H9 (cell line): ENCODE measurements at regions not wholly inside any gene's neighbourhood (a gene's known extent, or its start where the extent isn't known, plus 50 kb on each side); places are given as distances from the start of the nearest gene placed in this dataset.

Source experiments
- DNase-seq: peaks from one replicate; pipeline ENCODE4 v3.0.0-alpha.2; 2017
- H2AFZ ChIP-seq: one replicate; pipeline ENCODE4 v1.6.1; 2013; ENCODE audit warnings: mild to moderate bottlenecking, low read length, control low read depth, moderate library complexity
- H2AK5ac ChIP-seq: 2 replicates; pipeline ENCODE4 v1.6.1; 2013; ENCODE audit warnings: low read length, control low read depth, mixed read lengths; ENCODE audit not compliant: insufficient read length
- H2BK120ac ChIP-seq: one replicate; pipeline ENCODE4 v1.6.1; 2013; ENCODE audit warnings: low read depth, mild to moderate bottlenecking, low read length, control low read depth, inconsistent platforms; ENCODE audit not compliant: poor library complexity, severe bottlenecking
- H2BK12ac ChIP-seq: 2 replicates; pipeline ENCODE4 v1.6.1; 2013; ENCODE audit warnings: low read length, control low read depth, mixed read lengths, low read depth; ENCODE audit not compliant: insufficient read length
- H2BK15ac ChIP-seq: 2 replicates; pipeline ENCODE4 v1.6.1; 2013; ENCODE audit warnings: low read depth, low read length, control low read depth
- H2BK20ac ChIP-seq: one replicate; pipeline ENCODE4 v1.6.1; 2013; ENCODE audit warnings: low read depth, mild to moderate bottlenecking, low read length, control low read depth, inconsistent platforms; ENCODE audit not compliant: poor library complexity, severe bottlenecking
- H2BK5ac ChIP-seq: 2 replicates; pipeline ENCODE4 v1.6.1; 2013; ENCODE audit warnings: low read length, control low read depth, mixed read lengths; ENCODE audit not compliant: insufficient read length
- H3K14ac ChIP-seq: 2 replicates; pipeline ENCODE4 v1.6.1; 2013; ENCODE audit warnings: low read length, control low read depth; ENCODE audit not compliant: insufficient read depth
- H3K18ac ChIP-seq: 2 replicates; pipeline ENCODE4 v1.6.1; 2013; ENCODE audit warnings: low read depth, mild to moderate bottlenecking, mixed read lengths, low read length, control low read depth; ENCODE audit not compliant: insufficient read length
- H3K23ac ChIP-seq: 2 replicates; pipeline ENCODE4 v1.6.1; 2013; ENCODE audit warnings: low read length, control low read depth, mixed read lengths, low read depth; ENCODE audit not compliant: insufficient read length
- H3K23me2 ChIP-seq: 2 replicates; pipeline ENCODE4 v1.6.1; 2013; ENCODE audit warnings: low read depth, mild to moderate bottlenecking, mixed read lengths, low read length, control low read depth; ENCODE audit not compliant: insufficient read length, poor library complexity, severe bottlenecking
- H3K27ac ChIP-seq: 2 replicates; pipeline ENCODE4 v1.5.1; 2013; ENCODE audit warnings: low read length, control low read depth, mixed read lengths, low read depth; ENCODE audit not compliant: insufficient read length
- H3K27me3 ChIP-seq: 2 replicates; pipeline ENCODE4 v1.6.1; 2013; ENCODE audit warnings: low read length, control low read depth, inconsistent platforms; ENCODE audit not compliant: insufficient read depth
- H3K4ac ChIP-seq: 2 replicates; pipeline ENCODE4 v1.6.1; 2013; ENCODE audit warnings: low read depth, mild to moderate bottlenecking, control low read depth, inconsistent platforms, low read length, moderate library complexity
- H3K4me1 ChIP-seq: 2 replicates; pipeline ENCODE4 v1.6.1; 2013; ENCODE audit warnings: low read length, control low read depth, inconsistent platforms; ENCODE audit not compliant: insufficient read depth
- H3K4me2 ChIP-seq: 2 replicates; pipeline ENCODE4 v1.6.1; 2013; ENCODE audit warnings: low read length, control low read depth, mixed read lengths; ENCODE audit not compliant: insufficient read length, insufficient read depth
- H3K56ac ChIP-seq: 2 replicates; pipeline ENCODE4 v1.6.1; 2013; ENCODE audit warnings: low read depth, mild to moderate bottlenecking, mixed read lengths, low read length, control low read depth; ENCODE audit not compliant: insufficient read length
- H3K79me1 ChIP-seq: 2 replicates; pipeline ENCODE4 v1.6.1; 2013; ENCODE audit warnings: low read depth, mild to moderate bottlenecking, moderate library complexity, low read length, control low read depth, inconsistent platforms; ENCODE audit not compliant: insufficient read depth, poor library complexity, severe bottlenecking
- H3K79me2 ChIP-seq: 2 replicates; pipeline ENCODE4 v1.6.1; 2013; ENCODE audit warnings: low read length, control low read depth, inconsistent platforms; ENCODE audit not compliant: insufficient read depth
- H3K9ac ChIP-seq: 2 replicates; pipeline ENCODE4 v1.6.1; 2013; ENCODE audit warnings: low read length, control low read depth, mixed read lengths; ENCODE audit not compliant: insufficient read length; ENCODE audit errors: extremely low read depth
- H3K9me3 ChIP-seq: one replicate; pipeline ENCODE4 v1.6.1; 2013; ENCODE audit warnings: low read depth, low read length, inconsistent platforms; ENCODE audit not compliant: control insufficient read depth
- H3T11ph ChIP-seq: one replicate; pipeline ENCODE4 v1.6.1; 2013; ENCODE audit warnings: mild to moderate bottlenecking, low read length, control low read depth, inconsistent platforms
- H4K20me1 ChIP-seq: one replicate; pipeline ENCODE4 v1.6.1; 2013; ENCODE audit not compliant: control insufficient read depth, insufficient read length, insufficient read depth
- H4K5ac ChIP-seq: 2 replicates; pipeline ENCODE4 v1.6.1; 2013; ENCODE audit warnings: low read depth, mild to moderate bottlenecking, mixed read lengths, low read length, control low read depth; ENCODE audit not compliant: insufficient read length
- H4K8ac ChIP-seq: replicated peaks from 2 replicates; pipeline ENCODE4 v1.6.1; 2013; ENCODE audit warnings: low read length, control low read depth, mixed read lengths, low read depth; ENCODE audit not compliant: insufficient read length
- H4K91ac ChIP-seq: 2 replicates; pipeline ENCODE4 v1.6.1; 2013; ENCODE audit warnings: low read depth, mild to moderate bottlenecking, moderate library complexity, mixed read lengths, low read length, control low read depth; ENCODE audit not compliant: insufficient read length
- H3K27ac Mint-ChIP-seq, 3 experiments: 2 replicates in 2 of 3; 3 replicates in 1 of 3; pipeline ENCODE4 v1.8.0; 2020 to 2021; ENCODE audit warnings: mixed read lengths in 3 of 3, mild to moderate bottlenecking in 1 of 3, moderate library complexity in 1 of 3
- H3K27me3 Mint-ChIP-seq: 2 replicates; pipeline ENCODE4 v1.8.0; 2021; ENCODE audit warnings: low read depth, mild to moderate bottlenecking, moderate library complexity, mixed read lengths
- H3K36me3 Mint-ChIP-seq, 3 experiments: 2 replicates in 2 of 3; 3 replicates in 1 of 3; pipeline ENCODE4 v1.8.0; 2020 to 2021; ENCODE audit warnings: low read depth in 3 of 3, mixed read lengths in 3 of 3; ENCODE audit not compliant: insufficient read depth in 1 of 3
- H3K4me1 Mint-ChIP-seq, 2 experiments: 2 replicates each; pipeline ENCODE4 v1.8.0; 2020; ENCODE audit warnings: mixed read lengths in 2 of 2
- H3K4me3 Mint-ChIP-seq, 2 experiments: 2 replicates in 1 of 2; 3 replicates in 1 of 2; pipeline ENCODE4 v1.8.0; 2020 to 2021; ENCODE audit warnings: mild to moderate bottlenecking in 2 of 2, mixed read lengths in 2 of 2, moderate library complexity in 1 of 2
- H3K9me3 Mint-ChIP-seq, 2 experiments: 2 replicates in 1 of 2; 3 replicates in 1 of 2; pipeline ENCODE4 v1.8.0; 2020; ENCODE audit warnings: mild to moderate bottlenecking in 2 of 2, mixed read lengths in 2 of 2, moderate library complexity in 1 of 2
- CTCF ChIP-seq: fragments of 200-600 bp; sonication (generic); conservative IDR thresholded peaks from 3 replicates; pipeline ENCODE4 v1.8.0; 2021; ENCODE audit warnings: antibody characterized with exemption, mild to moderate bottlenecking
- WGBS: extraction: QIAGEN DNeasy Blood & Tissue Kit; methylation state at CpG from one replicate; pipeline ENCODE4 v1.1.7; 2013; ENCODE audit warnings: missing lambda C conversion rate, low lambda C conversion rate, mixed read lengths; ENCODE audit not compliant: insufficient read length; ENCODE audit errors: extremely low coverage; 5-methylcytosine and 5-hydroxymethylcytosine counted together

- Histone ChIP-seq H3K9me3 (no peaks in the 10 kb centered on the region), H2BK120ac (no peak overlapping the region), H2AK5ac (no peak overlapping the region), H3K18ac (no peak overlapping the region), H2BK12ac (no peak overlapping the region), H4K8ac (no peak overlapping the region), H4K5ac (no peak overlapping the region), H3K4me1 (no peaks in the 10 kb centered on the region), H2BK15ac (no peak overlapping the region), H3K79me2 (no peaks in the 10 kb centered on the region), H3K27me3 (no peaks in the 10 kb centered on the region), H3K9ac (no peak overlapping the region), H3K23ac (no peak overlapping the region), H3K27ac (no peak overlapping the region), H3K79me1 (no peaks in the 10 kb centered on the region), H3K14ac (no peak overlapping the region), H3T11ph (no peak overlapping the region), H3K4ac (no peak overlapping the region), H3K4me2 (no peak overlapping the region), H4K91ac (no peak overlapping the region), H2BK20ac (no peak overlapping the region), H4K20me1 (no peaks in the 10 kb centered on the region), H2BK5ac (no peak overlapping the region), H2AFZ (no peak overlapping the region), H3K23me2 (no peaks in the 10 kb centered on the region), H3K56ac (no peak overlapping the region)
- Mint-ChIP-seq H3K4me3 (no peak overlapping the region), H3K9me3 (no peaks in the 10 kb centered on the region), H3K4me1 (peaks cover 6 to 14% of the 10 kb centered on the region in 2 experiments), H3K36me3 (no peaks in the 10 kb centered on the region), H3K27ac (no peak overlapping the region), H3K27me3 (no peaks in the 10 kb centered on the region)
- DNase-seq = no peak
- no peak for TF ChIP-seq CTCF
- WGBS = no CpG with 5 or more reads among the region's 5 CpGs
These were observed 367.4 kb upstream of the TBX3 start for GRCh38 chr12:115051378-115051777.
